ENCODE measurements at regions not wholly inside any gene's neighbourhood (a gene's known extent, or its start where the extent isn't known, plus 50 kb on each side); places are given as distances from the start of the nearest gene placed in this dataset.

DNA sequence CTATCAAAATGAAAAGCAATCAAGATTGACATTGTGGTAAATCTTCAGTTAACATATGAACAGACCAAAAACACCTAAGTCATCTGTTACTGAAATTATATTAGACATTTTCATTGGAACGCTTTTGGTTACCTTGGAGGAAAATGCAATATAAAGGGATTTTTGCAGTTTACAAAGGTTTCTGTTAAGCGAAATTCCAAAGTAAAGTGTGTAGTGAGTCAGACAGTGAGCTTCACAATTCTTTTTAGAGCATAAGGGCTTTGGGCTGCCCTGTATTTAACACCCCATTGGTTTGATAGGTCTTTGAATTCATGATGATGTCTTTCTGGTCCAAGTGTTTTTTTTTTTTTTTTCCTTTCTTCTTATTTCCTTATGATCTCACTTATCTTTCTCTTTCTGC lies 462.8 kb downstream of the EDEM1 start:
- no peak overlapping the region for H2AFZ ChIP-seq (ENCODE audit: insufficient read depth, low read depth, low read length, poor library complexity, severe bottlenecking)
- H3K4me3 ChIP-seq (replicated peaks in 1 of 3; ENCODE audit: low read depth in 2 of 3, low read length in 3 of 3), result no peak overlapping the region
- no peak overlapping the region for H3K9ac ChIP-seq (ENCODE audit: insufficient read depth, low read length, poor library complexity, severe bottlenecking)
- Mint-ChIP-seq H3K27me3 (ENCODE audit: low read depth in 3 of 3) (peaks cover 0 to 3% (median 0%) of the 10 kb centered on the region in 3 donors), H3K4me1 (peaks cover 7% of the 10 kb centered on the region), H3K27ac (no peak overlapping the region), H3K4me3 (no peak overlapping the region), H3K9me3 (peaks cover 0 to 10% (median 6%) of the 10 kb centered on the region in 7 donors), H3K36me3 (no peaks in the 10 kb centered on the region)
- 100% methylated on average over 1 of the region's 2 CpGs for WGBS (ENCODE audit: insufficient coverage)
- H3K9me3 ChIP-seq (replicated peaks in 1 of 2; ENCODE audit: control insufficient read depth in 1 of 2, insufficient read depth in 1 of 2, low read length in 2 of 2), result no peaks in the 10 kb centered on the region
- TF ChIP-seq, protein P1, sequence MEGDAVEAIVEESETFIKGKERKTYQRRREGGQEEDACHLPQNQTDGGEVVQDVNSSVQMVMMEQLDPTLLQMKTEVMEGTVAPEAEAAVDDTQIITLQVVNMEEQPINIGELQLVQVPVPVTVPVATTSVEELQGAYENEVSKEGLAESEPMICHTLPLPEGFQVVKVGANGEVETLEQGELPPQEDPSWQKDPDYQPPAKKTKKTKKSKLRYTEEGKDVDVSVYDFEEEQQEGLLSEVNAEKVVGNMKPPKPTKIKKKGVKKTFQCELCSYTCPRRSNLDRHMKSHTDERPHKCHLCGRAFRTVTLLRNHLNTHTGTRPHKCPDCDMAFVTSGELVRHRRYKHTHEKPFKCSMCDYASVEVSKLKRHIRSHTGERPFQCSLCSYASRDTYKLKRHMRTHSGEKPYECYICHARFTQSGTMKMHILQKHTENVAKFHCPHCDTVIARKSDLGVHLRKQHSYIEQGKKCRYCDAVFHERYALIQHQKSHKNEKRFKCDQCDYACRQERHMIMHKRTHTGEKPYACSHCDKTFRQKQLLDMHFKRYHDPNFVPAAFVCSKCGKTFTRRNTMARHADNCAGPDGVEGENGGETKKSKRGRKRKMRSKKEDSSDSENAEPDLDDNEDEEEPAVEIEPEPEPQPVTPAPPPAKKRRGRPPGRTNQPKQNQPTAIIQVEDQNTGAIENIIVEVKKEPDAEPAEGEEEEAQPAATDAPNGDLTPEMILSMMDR (IDR thresholded peaks at IDR 0.05), result no peak
- H3K27me3 ChIP-seq (ENCODE audit: control insufficient read depth in 2 of 2, insufficient read depth in 2 of 2, low read length in 2 of 2), result no peaks in the 10 kb centered on the region
- no peak overlapping the region for H3K27ac ChIP-seq (ENCODE audit: low read depth in 1 of 2, low read length in 2 of 2)
- no peaks in the 10 kb centered on the region for H4K20me1 ChIP-seq (ENCODE audit: insufficient read depth, low read length)
- intact Hi-C loops (cut with micrococcal nuclease), result loop anchor here in 1 of 2 donors (10.0 kb wide), 1 partner anchor 186 kb away; no protein-coding TSS in a partner anchor
- H3K79me2 ChIP-seq (ENCODE audit: insufficient read depth, low read length), result no peaks in the 10 kb centered on the region
- no peak for DNase-seq
- no peaks in the 10 kb centered on the region for H3K36me3 ChIP-seq (replicated peaks in 1 of 2; ENCODE audit: control insufficient read depth in 1 of 2, insufficient read depth in 2 of 2, low read length in 2 of 2)
- H3K4me2 ChIP-seq (replicated peaks; ENCODE audit: extremely low read depth, low read length, poor library complexity, severe bottlenecking), result no peak overlapping the region
- H3K4me1 ChIP-seq (ENCODE audit: control insufficient read depth in 1 of 2, insufficient read depth in 2 of 2, low read length in 2 of 2), result peaks cover 11 to 12% of the 10 kb centered on the region in 2 donors

- H4K20me1 ChIP-seq (ENCODE audit: insufficient read depth, low read length), result no peaks in the 10 kb centered on the region
- WGBS (ENCODE audit: insufficient coverage), result 86% methylated on average over 3 of the region's 3 CpGs
- H3K79me2 ChIP-seq (ENCODE audit: insufficient read depth, low read length), result no peaks in the 10 kb centered on the region
These were observed 463.8 kb downstream of the EDEM1 start for GRCh38 chr3:5651351-5651750.

More at GRCh38 chr3:5651351-5651750, 463.8 kb downstream of the EDEM1 start:
- TF ChIP-seq, protein P1 (IDR thresholded peaks at IDR 0.05), result no peak
- Mint-ChIP-seq H3K4me3 (no peak overlapping the region), H3K9me3 (peaks cover 0 to 7% (median 6%) of the 10 kb centered on the region in 7 donors), H3K27me3 (ENCODE audit: low read depth in 3 of 3) (peaks cover 0 to 3% (median 0%) of the 10 kb centered on the region in 3 donors), H3K4me1 (peaks cover 4% of the 10 kb centered on the region), H3K27ac (no peak overlapping the region), H3K36me3 (no peaks in the 10 kb centered on the region)
- Histone ChIP-seq H3K27ac (ENCODE audit: low read depth in 1 of 2, low read length in 2 of 2) (no peak overlapping the region), H3K4me3 (replicated peaks in 1 of 3; ENCODE audit: low read depth in 2 of 3, low read length in 3 of 3) (no peak overlapping the region), H3K4me1 (ENCODE audit: control insufficient read depth in 1 of 2, insufficient read depth in 2 of 2, low read length in 2 of 2) (peaks cover 7% of the 10 kb centered on the region in 2 donors), H3K9ac (ENCODE audit: insufficient read depth, low read length, poor library complexity, severe bottlenecking) (no peak overlapping the region), H3K36me3 (replicated peaks in 1 of 2; ENCODE audit: control insufficient read depth in 1 of 2, insufficient read depth in 2 of 2, low read length in 2 of 2) (no peaks in the 10 kb centered on the region), H3K4me2 (replicated peaks; ENCODE audit: extremely low read depth, low read length, poor library complexity, severe bottlenecking) (no peak overlapping the region), H2AFZ (ENCODE audit: insufficient read depth, low read depth, low read length, poor library complexity, severe bottlenecking) (no peak overlapping the region), H3K27me3 (ENCODE audit: control insufficient read depth in 2 of 2, insufficient read depth in 2 of 2, low read length in 2 of 2) (no peaks in the 10 kb centered on the region), H3K9me3 (replicated peaks in 1 of 2; ENCODE audit: control insufficient read depth in 1 of 2, insufficient read depth in 1 of 2, low read length in 2 of 2) (no peaks in the 10 kb centered on the region)
- intact Hi-C loops (cut with micrococcal nuclease), result loop anchor here in 1 of 2 donors (10.0 kb wide), 1 partner anchor 187 kb away; no protein-coding TSS in a partner anchor
- no peak for DNase-seq
